Testis (tissue), 2 donors: ENCODE measurements at regions not wholly inside any gene's neighbourhood (a gene's known extent, or its start where the extent isn't known, plus 50 kb on each side); places are given as distances from the start of the nearest gene placed in this dataset.

Experiments
- DNase-seq: peaks from one replicate; pipeline ENCODE4 v3.0.0-alpha.2; 2019
- H3K27ac ChIP-seq, 2 donors: fragments of 200-600 bp; sonication (generic); one replicate each; pipeline ENCODE4 v1.5.1; 2019
- H3K27me3 ChIP-seq: fragments of 200-600 bp; sonication (generic); one replicate; pipeline ENCODE4 v1.5.1; 2019
- H3K36me3 ChIP-seq: fragments of 200-600 bp; sonication (generic); one replicate; pipeline ENCODE4 v1.5.1; 2017; ENCODE audit warnings: low read depth; ENCODE audit errors: missing control alignments
- H3K4me1 ChIP-seq: fragments of 200-600 bp; sonication (generic); one replicate; pipeline ENCODE4 v1.5.1; 2019
- H3K4me3 ChIP-seq, 2 donors: fragments of 200-600 bp; sonication (generic); one replicate each; pipeline ENCODE4 v1.5.1; 2017 to 2019
- H3K9me3 ChIP-seq: fragments of 200-600 bp; sonication (generic); one replicate; pipeline ENCODE4 v1.5.1; 2017
- CTCF ChIP-seq, 3 experiments: fragments of 450-650 bp in 2 of 3; fragments of 200-600 bp in 1 of 3; sonication (generic) in 1 of 3; IDR thresholded peaks; one replicate each; pipeline ENCODE4 v1.5.1; 2016 to 2019; ENCODE audit warnings: antibody characterized with exemption in 3 of 3, mild to moderate bottlenecking in 2 of 3, moderate library complexity in 1 of 3
- POLR2A ChIP-seq: fragments of 450-650 bp; IDR thresholded peaks from one replicate; pipeline ENCODE4 v1.6.1; 2017; ENCODE audit warnings: antibody characterized with exemption, mild to moderate bottlenecking, moderate library complexity
- whole genome bisulfite sequencing, 2 donors: methylation state at CpG; one replicate each; pipeline ENCODE4 v1.1.5; 2018; 5-methylcytosine and 5-hydroxymethylcytosine counted together
- intact Hi-C: fragments of 100-400 bp; cut with DNase I; formaldehyde crosslinking; loops from one replicate; pipeline ENCODE4 v1.15.1; 2023; ENCODE audit warnings: low total_unique reads

- TF ChIP-seq CTCF (IDR thresholded peaks at IDR 0.05) (no peak), POLR2A (no peak)
- no peak for DNase-seq
- WGBS, 2 donors, result 91 to 93% methylated on average over 2 of the region's 2 CpGs
- no peak overlapping the region for H3K27ac ChIP-seq
- no peaks in the 10 kb centered on the region for H3K27me3 ChIP-seq
- no peaks in the 10 kb centered on the region for H3K4me1 ChIP-seq
- H3K9me3 ChIP-seq, result no peaks in the 10 kb centered on the region
- intact Hi-C loops, result no loop called here
- no peak overlapping the region for H3K4me3 ChIP-seq
- H3K36me3 ChIP-seq, result no peaks in the 10 kb centered on the region
Observed at GRCh38 chr11:130994043-130994442, 77.8 kb upstream of the SNX19 start.

- TF ChIP-seq POLR2A (no peak), CTCF (IDR thresholded peaks at IDR 0.05) (no peak)
- Histone ChIP-seq H3K4me3 (no peak overlapping the region), H3K27ac (no peak overlapping the region), H3K9me3 (no peaks in the 10 kb centered on the region), H3K27me3 (no peaks in the 10 kb centered on the region), H3K36me3 (no peaks in the 10 kb centered on the region), H3K4me1 (no peaks in the 10 kb centered on the region)
- DNase-seq, result no peak
- 62 to 77% methylated on average over 2 of the region's 2 CpGs for WGBS, 2 donors
- intact Hi-C loops, result no loop called here
Observed at GRCh38 chr11:130995266-130995665, 79.0 kb upstream of the SNX19 start.

- Histone ChIP-seq H3K27ac (no peak overlapping the region), H3K27me3 (no peaks in the 10 kb centered on the region), H3K9me3 (no peaks in the 10 kb centered on the region), H3K4me3 (no peak overlapping the region), H3K36me3 (no peaks in the 10 kb centered on the region), H3K4me1 (no peaks in the 10 kb centered on the region)
- WGBS, 2 donors, result 18 to 19% methylated on average over 1 of the region's 1 CpG
- TF ChIP-seq CTCF (IDR thresholded peaks at IDR 0.05) (no peak), POLR2A (no peak)
- intact Hi-C loops, result no loop called here
- DNase-seq, result no peak
Observed at GRCh38 chr11:130997278-130997677, 81.0 kb upstream of the SNX19 start.

- Histone ChIP-seq H3K4me1 (no peaks in the 10 kb centered on the region), H3K4me3 (no peak overlapping the region), H3K9me3 (no peaks in the 10 kb centered on the region), H3K27ac (no peak overlapping the region), H3K27me3 (no peaks in the 10 kb centered on the region), H3K36me3 (no peaks in the 10 kb centered on the region)
- no peak for DNase-seq
- intact Hi-C loops, result no loop called here
- 25% methylated on average over 1 of the region's 1 CpG for WGBS, 2 donors
- TF ChIP-seq POLR2A (no peak), CTCF (IDR thresholded peaks at IDR 0.05) (no peak)
Observed at GRCh38 chr11:130999086-130999485, 82.8 kb upstream of the SNX19 start.

GRCh38 chr11:130999992-131000770, 83.9 kb upstream of the SNX19 start:
- no peak for DNase-seq
- Histone ChIP-seq H3K4me3 (no peak overlapping the region), H3K4me1 (no peaks in the 10 kb centered on the region), H3K27me3 (no peaks in the 10 kb centered on the region), H3K27ac (no peak overlapping the region), H3K36me3 (no peaks in the 10 kb centered on the region), H3K9me3 (no peaks in the 10 kb centered on the region)
- TF ChIP-seq POLR2A (no peak), CTCF (IDR thresholded peaks at IDR 0.05) (no peak)
- intact Hi-C loops, result no loop called here
- 66 to 71% methylated on average over 3 of the region's 3 CpGs for WGBS, 2 donors
